ENCODE measurements at regions not wholly inside any gene's neighbourhood (a gene's known extent, or its start where the extent isn't known, plus 50 kb on each side); places are given as distances from the start of the nearest gene placed in this dataset.

DNA sequence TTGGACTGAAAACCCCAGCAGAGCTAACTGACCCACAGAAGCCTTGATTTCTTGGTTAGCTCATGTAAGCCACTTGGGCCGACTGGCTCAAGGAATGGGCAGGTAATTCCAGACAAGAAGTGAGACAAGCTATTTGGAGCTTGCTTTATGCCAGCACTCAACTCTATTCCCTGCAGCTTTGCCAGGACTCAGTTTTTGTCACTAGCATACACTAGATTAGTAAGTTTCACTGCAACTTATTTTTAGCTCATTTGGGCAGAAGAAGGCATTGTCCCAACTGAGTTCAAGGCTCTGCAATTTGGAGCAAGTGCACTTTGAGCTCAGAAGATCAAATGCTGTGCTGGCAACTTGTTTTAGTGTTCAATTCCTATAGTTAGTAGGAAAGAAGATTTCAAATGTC lies 116.1 kb downstream of the SLC4A3 start:
- no peak overlapping the region for H2BK12ac ChIP-seq (ENCODE audit: insufficient read length, low read depth, low read length)
- TF ChIP-seq, protein P1, sequence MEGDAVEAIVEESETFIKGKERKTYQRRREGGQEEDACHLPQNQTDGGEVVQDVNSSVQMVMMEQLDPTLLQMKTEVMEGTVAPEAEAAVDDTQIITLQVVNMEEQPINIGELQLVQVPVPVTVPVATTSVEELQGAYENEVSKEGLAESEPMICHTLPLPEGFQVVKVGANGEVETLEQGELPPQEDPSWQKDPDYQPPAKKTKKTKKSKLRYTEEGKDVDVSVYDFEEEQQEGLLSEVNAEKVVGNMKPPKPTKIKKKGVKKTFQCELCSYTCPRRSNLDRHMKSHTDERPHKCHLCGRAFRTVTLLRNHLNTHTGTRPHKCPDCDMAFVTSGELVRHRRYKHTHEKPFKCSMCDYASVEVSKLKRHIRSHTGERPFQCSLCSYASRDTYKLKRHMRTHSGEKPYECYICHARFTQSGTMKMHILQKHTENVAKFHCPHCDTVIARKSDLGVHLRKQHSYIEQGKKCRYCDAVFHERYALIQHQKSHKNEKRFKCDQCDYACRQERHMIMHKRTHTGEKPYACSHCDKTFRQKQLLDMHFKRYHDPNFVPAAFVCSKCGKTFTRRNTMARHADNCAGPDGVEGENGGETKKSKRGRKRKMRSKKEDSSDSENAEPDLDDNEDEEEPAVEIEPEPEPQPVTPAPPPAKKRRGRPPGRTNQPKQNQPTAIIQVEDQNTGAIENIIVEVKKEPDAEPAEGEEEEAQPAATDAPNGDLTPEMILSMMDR (conservative IDR thresholded peaks at IDR 0.05), result no peak
- H3K18ac ChIP-seq (ENCODE audit: insufficient read length, low read depth, low read length), result no peak overlapping the region
- no CpG with 5 or more reads among the region's 1 CpG for WGBS (ENCODE audit: extremely low coverage, insufficient read length, low lambda C conversion rate)
- no peaks in the 10 kb centered on the region for H3K9me3 ChIP-seq (ENCODE audit: control insufficient read depth, low read depth, low read length)
- H3K4ac ChIP-seq (ENCODE audit: low read depth, low read length), result no peak overlapping the region
- no peaks in the 10 kb centered on the region for H3K79me1 ChIP-seq (ENCODE audit: insufficient read depth, low read depth, low read length, poor library complexity, severe bottlenecking)
- H3K56ac ChIP-seq (ENCODE audit: insufficient read length, low read depth, low read length), result no peak overlapping the region
- no peaks in the 10 kb centered on the region for H3K79me2 ChIP-seq (ENCODE audit: insufficient read depth, low read length)
- no peak overlapping the region for H3K27ac ChIP-seq (ENCODE audit: insufficient read length, low read depth, low read length)
- H4K8ac ChIP-seq (replicated peaks; ENCODE audit: insufficient read length, low read depth, low read length), result no peak overlapping the region
- H3K23me2 ChIP-seq (ENCODE audit: insufficient read length, low read depth, low read length, poor library complexity, severe bottlenecking), result no peaks in the 10 kb centered on the region
- no peak overlapping the region for H2BK20ac ChIP-seq (ENCODE audit: low read depth, low read length, poor library complexity, severe bottlenecking)
- Mint-ChIP-seq H3K27me3 (ENCODE audit: low read depth) (no peaks in the 10 kb centered on the region), H3K4me3 (no peak overlapping the region), H3K36me3 (ENCODE audit: insufficient read depth in 1 of 3, low read depth in 3 of 3) (no peaks in the 10 kb centered on the region), H3K9me3 (no peaks in the 10 kb centered on the region), H3K4me1 (peaks cover 11 to 19% of the 10 kb centered on the region in 2 experiments), H3K27ac (no peak overlapping the region)
- no peak overlapping the region for H3K4me2 ChIP-seq (ENCODE audit: insufficient read depth, insufficient read length, low read length)
- no peaks in the 10 kb centered on the region for H4K20me1 ChIP-seq (ENCODE audit: control insufficient read depth, insufficient read depth, insufficient read length)
- no peak overlapping the region for H2BK120ac ChIP-seq (ENCODE audit: low read depth, low read length, poor library complexity, severe bottlenecking)
- no peaks in the 10 kb centered on the region for H3K27me3 ChIP-seq (ENCODE audit: insufficient read depth, low read length)
- H2AK5ac ChIP-seq (ENCODE audit: insufficient read length, low read length), result no peak overlapping the region
- H2BK15ac ChIP-seq (ENCODE audit: low read depth, low read length), result no peak overlapping the region
- no peak overlapping the region for H2AFZ ChIP-seq (ENCODE audit: low read length)
- no peak overlapping the region for H4K91ac ChIP-seq (ENCODE audit: insufficient read length, low read depth, low read length)
- no peak for DNase-seq
- no peak overlapping the region for H2BK5ac ChIP-seq (ENCODE audit: insufficient read length, low read length)
- no peak overlapping the region for H3T11ph ChIP-seq (ENCODE audit: low read length)
- no peak overlapping the region for H3K23ac ChIP-seq (ENCODE audit: insufficient read length, low read depth, low read length)
- H3K9ac ChIP-seq (ENCODE audit: extremely low read depth, insufficient read length, low read length), result no peak overlapping the region
- no peak overlapping the region for H3K14ac ChIP-seq (ENCODE audit: insufficient read depth, low read length)
- H3K4me1 ChIP-seq (ENCODE audit: insufficient read depth, low read length), result 0 out of 2 replicates have a peak, but pooled peaks cover 2% of the 10 kb centered on the region
- H4K5ac ChIP-seq (ENCODE audit: insufficient read length, low read depth, low read length), result no peak overlapping the region
